HG02981 (cell line): ENCODE measurements at regions not wholly inside any gene's neighbourhood (a gene's known extent, or its start where the extent isn't known, plus 50 kb on each side); places are given as distances from the start of the nearest gene placed in this dataset.

Source experiments
- ATAC-seq: cut with Tn5 transposase; IDR thresholded peaks from one replicate; pipeline ENCODE4 v1.9.1; 2021; ENCODE audit warnings: mild to moderate bottlenecking, moderate library complexity; ENCODE audit not compliant: unreplicated experiment

DNA sequence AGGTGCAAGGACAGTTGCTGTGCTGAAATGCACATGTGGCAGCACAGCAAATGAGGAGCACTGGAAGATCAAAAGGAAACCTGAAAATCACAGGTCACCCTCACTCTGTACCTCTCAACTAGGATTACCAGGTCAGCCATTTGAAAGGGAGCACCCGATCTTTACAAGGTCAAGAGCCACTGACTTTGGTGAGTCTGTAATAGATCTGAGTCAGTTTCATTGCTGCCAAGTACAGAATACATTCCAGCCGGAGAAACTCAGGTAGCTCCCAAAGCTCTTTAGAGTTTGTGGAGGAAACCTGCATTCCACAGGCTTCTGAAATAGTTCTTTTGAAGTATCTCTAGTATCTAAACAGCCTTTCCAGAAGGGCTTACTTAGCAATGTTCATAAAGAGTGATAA is 217.5 kb downstream of the SNX13 start:
- ATAC-seq = no peak

- ATAC-seq = no peak
Observed at GRCh38 chr7:17725821-17726220, 214.5 kb downstream of the SNX13 start.

DNA sequence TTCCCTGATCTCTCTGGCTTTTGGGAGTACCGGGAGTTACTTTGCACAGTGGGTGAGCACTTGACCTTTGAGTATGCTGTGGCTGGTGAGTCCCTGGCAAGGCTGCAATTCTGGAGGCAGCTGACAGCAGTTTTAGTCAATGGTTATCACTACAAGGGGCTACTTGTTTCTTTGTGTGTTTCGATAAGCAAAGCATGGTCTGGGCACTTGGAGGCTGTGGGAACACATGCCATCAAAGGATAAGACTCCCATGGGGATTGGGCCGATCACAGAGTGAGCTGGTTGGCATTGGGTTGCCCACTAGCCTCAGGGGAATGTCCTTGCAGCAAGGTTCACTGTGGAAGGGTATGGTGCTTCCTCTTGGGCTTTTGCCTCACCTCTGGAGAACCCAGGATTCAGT is 208.2 kb downstream of the SNX13 start:
- no peak for ATAC-seq
